NCI-H2196 treated with DMSO at 0.1 percent for 48 hours (cell line): ENCODE measurements at regions not wholly inside any gene's neighbourhood (a gene's known extent, or its start where the extent isn't known, plus 50 kb on each side); places are given as distances from the start of the nearest gene placed in this dataset.
"Not testable (repeated sequence)": the region's sequence is repeated elsewhere in the genome, so short reads cannot be mapped to it uniquely, and the experiment has no call there.

Experiments used
- DNase-seq: peaks from one replicate; lab custom pipeline; 2025; ENCODE audit not compliant: unreplicated experiment; lab: John Stamatoyannopoulos, UW

GRCh38 chr1:96559707-96560596, 161.6 kb upstream of the PTBP2 start:
- no peak for DNase-seq

- no peak for DNase-seq
These were observed 159.5 kb upstream of the PTBP2 start for GRCh38 chr1:96562094-96562493.

GRCh38 chr1:96564401-96564800, 157.2 kb upstream of the PTBP2 start:
- DNase-seq, result not testable (repeated sequence)

- DNase-seq, result no peak
These were observed 156.0 kb upstream of the PTBP2 start for GRCh38 chr1:96565546-96565945.

GRCh38 chr1:96568639-96569038, 152.9 kb upstream of the PTBP2 start:
- DNase-seq, result no peak

- no peak for DNase-seq
These were observed 152.3 kb upstream of the PTBP2 start for GRCh38 chr1:96569288-96569687.

- no peak for DNase-seq
These were observed 141.9 kb upstream of the PTBP2 start for GRCh38 chr1:96579636-96580035.

GRCh38 chr1:96580920-96581319, 140.7 kb upstream of the PTBP2 start:
- no peak for DNase-seq

GRCh38 chr1:96581772-96582171, 139.8 kb upstream of the PTBP2 start:
- DNase-seq, result no peak

- no peak for DNase-seq
These were observed 137.7 kb upstream of the PTBP2 start for GRCh38 chr1:96583903-96584302.

- DNase-seq, result no peak
These were observed 134.4 kb upstream of the PTBP2 start for GRCh38 chr1:96587222-96587621.

- no peak for DNase-seq
These were observed 133.1 kb upstream of the PTBP2 start for GRCh38 chr1:96588416-96588995.

- not testable (repeated sequence) for DNase-seq
These were observed 126.1 kb upstream of the PTBP2 start for GRCh38 chr1:96595530-96595929.

GRCh38 chr1:96596226-96596922, 125.2 kb upstream of the PTBP2 start:
- no peak for DNase-seq

- no peak for DNase-seq
These were observed 124.4 kb upstream of the PTBP2 start for GRCh38 chr1:96597218-96597617.

- DNase-seq, result no peak
These were observed 123.0 kb upstream of the PTBP2 start for GRCh38 chr1:96598416-96599168.

- DNase-seq, result not testable (repeated sequence)
These were observed 117.0 kb upstream of the PTBP2 start for GRCh38 chr1:96604620-96605019.

- not testable (repeated sequence) for DNase-seq
These were observed 104.2 kb upstream of the PTBP2 start for GRCh38 chr1:96617375-96617774.

- DNase-seq, result no peak
These were observed 89.4 kb upstream of the PTBP2 start for GRCh38 chr1:96632045-96632664.

- DNase-seq, result no peak
These were observed 87.9 kb upstream of the PTBP2 start for GRCh38 chr1:96633695-96634094.

- no peak for DNase-seq
These were observed 86.7 kb upstream of the PTBP2 start for GRCh38 chr1:96634883-96635282.
